HepG2 (cell line): ENCODE measurements at regions not wholly inside any gene's neighbourhood (a gene's known extent, or its start where the extent isn't known, plus 50 kb on each side); places are given as distances from the start of the nearest gene placed in this dataset.

ENCODE experiments used
- ATAC-seq: fragments of 200-7000 bp; cut with Tn5 transposase; 3 replicates; pipeline ENCODE4 v1.9.1; 2020; ENCODE audit warnings: mild to moderate bottlenecking, moderate library complexity
- BruUV-seq: library from RNA; stranded (reverse); fragments of 400-500 nt; replicated peaks from 2 replicates; lab custom pipeline; 2021; lab: Mats Ljungman, UMichigan
- CTCF ChIA-PET: fragments of 300-600 bp; formaldehyde crosslinking; extraction: SDS; loops from one replicate; lab custom pipeline; 2021; ENCODE audit warnings: low total read pairs, inconsistent platforms, low intra/inter-chr PET ratio; lab: Yijun Ruan, JAX
- POLR2A ChIA-PET: fragments of 350-600 bp; sonication (Branson Sonifier 250); formaldehyde crosslinking; loops from one replicate; lab custom pipeline; 2020; ENCODE audit warnings: antibody characterized with exemption, inconsistent platforms; lab: Yijun Ruan, JAX
- DNase-seq: peaks from one replicate; pipeline ENCODE4 v3.0.0-alpha.2; 2015; ENCODE audit warnings: low spot score
- FAIRE-seq: peaks from 3 replicates; lab custom pipeline; 2011; peaks lifted over from hg19 to GRCh38; lab: Jason Lieb, UNC
- H2AFZ ChIP-seq: one replicate; pipeline ENCODE4 v1.6.1; 2011; ENCODE audit warnings: low read length, inconsistent platforms
- H3K27ac ChIP-seq: fragments of 300-600 bp; 3 replicates; pipeline ENCODE4 v1.8.0; 2011; ENCODE audit warnings: mixed run types, mild to moderate bottlenecking, mixed read lengths, low read length, inconsistent platforms; ENCODE audit not compliant: insufficient read depth; ENCODE audit errors: extremely low read length
- H3K27me3 ChIP-seq, 2 experiments: fragments of 200-600 bp in 1 of 2; 2 replicates in 1 of 2; 3 replicates in 1 of 2; pipeline versions ENCODE4 v1.6.0 to v1.8.0; 2011; ENCODE audit warnings: low read length in 2 of 2, mild to moderate bottlenecking in 2 of 2, moderate library complexity in 2 of 2, inconsistent platforms in 1 of 2; ENCODE audit not compliant: insufficient read depth in 2 of 2, control insufficient read depth in 1 of 2
- H3K36me3 ChIP-seq, 2 experiments: fragments of 200-600 bp in 1 of 2; replicated peaks in 1 of 2; 2 replicates in 1 of 2; 3 replicates in 1 of 2; pipeline versions ENCODE4 v1.5.1 to v1.8.0; 2011; ENCODE audit warnings: low read length in 2 of 2, inconsistent platforms in 1 of 2; ENCODE audit not compliant: insufficient read depth in 2 of 2, control insufficient read depth in 1 of 2
- H3K4me1 ChIP-seq: 2 replicates; pipeline ENCODE4 v1.5.1; 2012; ENCODE audit warnings: low read length, inconsistent platforms; ENCODE audit not compliant: insufficient read depth
- H3K4me2 ChIP-seq: 2 replicates; pipeline ENCODE4 v1.6.0; 2011; ENCODE audit warnings: low read depth, low read length, inconsistent platforms
- H3K4me3 ChIP-seq, 3 experiments: fragments of 200-600 bp in 1 of 3; sonication (generic), shearing (Covaris generic) in 1 of 3; replicated peaks in 1 of 3; 2 replicates each; pipeline ENCODE4 v1.5.1; 2011 to 2016; ENCODE audit warnings: low read length in 3 of 3, inconsistent platforms in 2 of 3, low read depth in 2 of 3, mild to moderate bottlenecking in 2 of 3, control low read depth in 1 of 3, mixed read lengths in 1 of 3; ENCODE audit not compliant: insufficient read depth in 1 of 3
- H3K79me2 ChIP-seq: one replicate; pipeline ENCODE4 v1.6.1; 2011; ENCODE audit warnings: low read length, inconsistent platforms; ENCODE audit not compliant: insufficient read depth
- H3K9ac ChIP-seq: 2 replicates; pipeline ENCODE4 v1.6.0; 2011; ENCODE audit warnings: mild to moderate bottlenecking, low read depth, low read length, inconsistent platforms; ENCODE audit not compliant: insufficient read depth
- H3K9me3 ChIP-seq: 2 replicates; pipeline ENCODE4 v1.5.1; 2012; ENCODE audit warnings: mild to moderate bottlenecking, low read length
- H4K20me1 ChIP-seq: 2 replicates; pipeline ENCODE4 v1.6.0; 2011; ENCODE audit warnings: inconsistent platforms, mild to moderate bottlenecking, low read length, moderate library complexity; ENCODE audit not compliant: insufficient read depth
- AHDC1 ChIP-seq: sonication (generic); formaldehyde crosslinking; IDR thresholded peaks from 2 replicates; pipeline ENCODE4 v1.5.1; 2020; ENCODE audit warnings: mild to moderate bottlenecking, missing genetic modification reagents, borderline replicate concordance
- CAMTA2 ChIP-seq: sonication (generic); formaldehyde crosslinking; IDR thresholded peaks from 2 replicates; pipeline ENCODE4 v1.4.0; 2020; ENCODE audit warnings: mild to moderate bottlenecking, missing genetic modification reagents, borderline replicate concordance
- FOXK1 ChIP-seq: sonication (generic); formaldehyde crosslinking; IDR thresholded peaks from 2 replicates; pipeline ENCODE4 v1.4.0; 2020; ENCODE audit warnings: low read depth, missing genetic modification reagents, borderline replicate concordance
- IKZF1 ChIP-seq: fragments of 450-650 bp; IDR thresholded peaks from 2 replicates; pipeline ENCODE4 v1.7.1; 2016
- KAT2B ChIP-seq: fragments of 150-350 bp; IDR thresholded peaks from 2 replicates; pipeline ENCODE4 v1.6.1; 2014; ENCODE audit warnings: low read depth, low read length, borderline replicate concordance
- KDM1A ChIP-seq: IDR thresholded peaks from 2 replicates; pipeline ENCODE4 v1.6.1; 2016; ENCODE audit warnings: missing compliant biosample characterization
- KLF6 ChIP-seq: IDR thresholded peaks from 2 replicates; pipeline ENCODE4 v1.8.0; 2016; ENCODE audit warnings: missing biosample characterization, missing genetic modification reagents
- THRA ChIP-seq: sonication (generic); formaldehyde crosslinking; IDR thresholded peaks from 2 replicates; pipeline ENCODE4 v1.4.0; 2020; ENCODE audit warnings: missing genetic modification reagents, borderline replicate concordance
- ZIK1 ChIP-seq: sonication (generic); formaldehyde crosslinking; IDR thresholded peaks from 2 replicates; pipeline ENCODE4 v1.5.0; 2020; ENCODE audit warnings: mild to moderate bottlenecking, low read depth, missing genetic modification reagents, borderline replicate concordance
- ZNF543 ChIP-seq: sonication (generic); formaldehyde crosslinking; IDR thresholded peaks from 2 replicates; pipeline ENCODE4 v1.4.0; 2020; ENCODE audit warnings: mild to moderate bottlenecking, missing genetic modification reagents
- ZNF598 ChIP-seq: sonication (generic); formaldehyde crosslinking; IDR thresholded peaks from 2 replicates; pipeline ENCODE4 v1.5.1; 2020; ENCODE audit warnings: mild to moderate bottlenecking, missing genetic modification reagents, borderline replicate concordance
- ZNF883 ChIP-seq: sonication (generic); formaldehyde crosslinking; IDR thresholded peaks from 2 replicates; pipeline ENCODE4 v1.5.1; 2020; ENCODE audit warnings: mild to moderate bottlenecking, missing genetic modification reagents; ENCODE audit errors: not compliant biosample characterization
- ZSCAN29 ChIP-seq: sonication (generic); formaldehyde crosslinking; conservative IDR thresholded peaks from 2 replicates; pipeline ENCODE4 v1.4.0; 2020; ENCODE audit warnings: mild to moderate bottlenecking, missing genetic modification reagents
- WGBS: methylation state at CpG from one replicate; pipeline ENCODE4 v1.1.6; 2017; ENCODE audit warnings: low lambda C conversion rate; 5-methylcytosine and 5-hydroxymethylcytosine counted together
- in situ Hi-C: cut with HindIII; loops from 2 replicates; pipeline ENCODE4 v1.10.0; 2017; ENCODE audit warnings: low pct_unique_long_range_greater_than_20kb; ENCODE audit not compliant: extremely low pct_ligation_motif_present
- intact Hi-C: fragments of 100-400 bp; cut with micrococcal nuclease; formaldehyde crosslinking; loops from one replicate; pipeline ENCODE4 v1.10.0; 2022; ENCODE audit not compliant: unreplicated experiment
- TF ChIP-seq, protein P1 (sequence below): IDR thresholded peaks from 2 replicates; pipeline ENCODE4 v1.6.1; 2016; ENCODE audit warnings: low read depth, missing genetic modification reagents, missing compliant biosample characterization

- POLR2A ChIA-PET: no interaction called here
- Histone ChIP-seq H2AFZ (no peak overlapping the region), H3K27ac (no peak overlapping the region), H3K9ac (no peak overlapping the region), H3K27me3 (no peaks in the 10 kb centered on the region), H3K79me2 (no peaks in the 10 kb centered on the region), H3K9me3 (peaks cover 88% of the 10 kb centered on the region), H4K20me1 (no peaks in the 10 kb centered on the region), H3K4me2 (no peak overlapping the region), H3K4me3 (no peak overlapping the region), H3K4me1 (no peaks in the 10 kb centered on the region), H3K36me3 (no peaks in the 10 kb centered on the region)
- no TSS peak for BruUV-seq
- CTCF ChIA-PET: no interaction called here
- intact Hi-C loops: no loop called here
- in situ Hi-C loops: no loop called here
- no peak for DNase-seq
- no peak for ATAC-seq
- whole genome bisulfite sequencing: 2% methylated on average over 3 of the region's 3 CpGs
- FAIRE-seq: no peak
- TF ChIP-seq ZNF598 (no peak), KDM1A (CRISPR knock-in tag) (no peak), AHDC1 (CRISPR knock-in tag) (no peak), ZNF883 (CRISPR knock-in tag) (no peak), KLF6 (CRISPR knock-in tag) (no peak), ZNF543 (CRISPR knock-in tag) (no peak), KAT2B (no peak), ZIK1 (CRISPR knock-in tag) (no peak), THRA (CRISPR knock-in tag) (no peak), FOXK1 (CRISPR knock-in tag) (no peak), IKZF1 (no peak), CAMTA2 (no peak), ZSCAN29 (CRISPR knock-in tag) (no peak)
- TF ChIP-seq, protein P1, sequence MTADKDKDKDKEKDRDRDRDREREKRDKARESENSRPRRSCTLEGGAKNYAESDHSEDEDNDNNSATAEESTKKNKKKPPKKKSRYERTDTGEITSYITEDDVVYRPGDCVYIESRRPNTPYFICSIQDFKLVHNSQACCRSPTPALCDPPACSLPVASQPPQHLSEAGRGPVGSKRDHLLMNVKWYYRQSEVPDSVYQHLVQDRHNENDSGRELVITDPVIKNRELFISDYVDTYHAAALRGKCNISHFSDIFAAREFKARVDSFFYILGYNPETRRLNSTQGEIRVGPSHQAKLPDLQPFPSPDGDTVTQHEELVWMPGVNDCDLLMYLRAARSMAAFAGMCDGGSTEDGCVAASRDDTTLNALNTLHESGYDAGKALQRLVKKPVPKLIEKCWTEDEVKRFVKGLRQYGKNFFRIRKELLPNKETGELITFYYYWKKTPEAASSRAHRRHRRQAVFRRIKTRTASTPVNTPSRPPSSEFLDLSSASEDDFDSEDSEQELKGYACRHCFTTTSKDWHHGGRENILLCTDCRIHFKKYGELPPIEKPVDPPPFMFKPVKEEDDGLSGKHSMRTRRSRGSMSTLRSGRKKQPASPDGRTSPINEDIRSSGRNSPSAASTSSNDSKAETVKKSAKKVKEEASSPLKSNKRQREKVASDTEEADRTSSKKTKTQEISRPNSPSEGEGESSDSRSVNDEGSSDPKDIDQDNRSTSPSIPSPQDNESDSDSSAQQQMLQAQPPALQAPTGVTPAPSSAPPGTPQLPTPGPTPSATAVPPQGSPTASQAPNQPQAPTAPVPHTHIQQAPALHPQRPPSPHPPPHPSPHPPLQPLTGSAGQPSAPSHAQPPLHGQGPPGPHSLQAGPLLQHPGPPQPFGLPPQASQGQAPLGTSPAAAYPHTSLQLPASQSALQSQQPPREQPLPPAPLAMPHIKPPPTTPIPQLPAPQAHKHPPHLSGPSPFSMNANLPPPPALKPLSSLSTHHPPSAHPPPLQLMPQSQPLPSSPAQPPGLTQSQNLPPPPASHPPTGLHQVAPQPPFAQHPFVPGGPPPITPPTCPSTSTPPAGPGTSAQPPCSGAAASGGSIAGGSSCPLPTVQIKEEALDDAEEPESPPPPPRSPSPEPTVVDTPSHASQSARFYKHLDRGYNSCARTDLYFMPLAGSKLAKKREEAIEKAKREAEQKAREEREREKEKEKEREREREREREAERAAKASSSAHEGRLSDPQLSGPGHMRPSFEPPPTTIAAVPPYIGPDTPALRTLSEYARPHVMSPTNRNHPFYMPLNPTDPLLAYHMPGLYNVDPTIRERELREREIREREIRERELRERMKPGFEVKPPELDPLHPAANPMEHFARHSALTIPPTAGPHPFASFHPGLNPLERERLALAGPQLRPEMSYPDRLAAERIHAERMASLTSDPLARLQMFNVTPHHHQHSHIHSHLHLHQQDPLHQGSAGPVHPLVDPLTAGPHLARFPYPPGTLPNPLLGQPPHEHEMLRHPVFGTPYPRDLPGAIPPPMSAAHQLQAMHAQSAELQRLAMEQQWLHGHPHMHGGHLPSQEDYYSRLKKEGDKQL (CRISPR knock-in tag): no peak
These were observed 302.5 kb upstream of the PBX1 start for GRCh38 chr1:164256456-164256855.
